Lower lobe of right lung (tissue), 2 donors: ENCODE measurements at regions not wholly inside any gene's neighbourhood (a gene's known extent, or its start where the extent isn't known, plus 50 kb on each side); places are given as distances from the start of the nearest gene placed in this dataset.

Experiments used
- ATAC-seq, 2 donors: fragments of 200-7000 bp; cut with Tn5 transposase; one replicate each; pipeline ENCODE4 v1.9.1; 2020 to 2022; ENCODE audit warnings: mild to moderate bottlenecking in 2 of 2, moderate library complexity in 2 of 2
- DNase-seq: peaks from one replicate; pipeline ENCODE4 v3.0.0-alpha.2; 2020
- H3K27ac ChIP-seq: fragments of 200-600 bp; one replicate; pipeline ENCODE4 v1.8.0; 2022
- H3K27me3 ChIP-seq: fragments of 200-600 bp; one replicate; pipeline ENCODE4 v1.8.0; 2022; ENCODE audit warnings: low read depth
- H3K36me3 ChIP-seq: fragments of 200-600 bp; one replicate; pipeline ENCODE4 v1.8.0; 2022; ENCODE audit warnings: mild to moderate bottlenecking
- H3K4me1 ChIP-seq: fragments of 200-600 bp; one replicate; pipeline ENCODE4 v1.8.0; 2022
- H3K4me3 ChIP-seq: fragments of 200-600 bp; one replicate; pipeline ENCODE4 v1.8.0; 2022; ENCODE audit warnings: mild to moderate bottlenecking
- H3K9me3 ChIP-seq: fragments of 200-600 bp; one replicate; pipeline ENCODE4 v1.8.0; 2022
- intact Hi-C: fragments of 100-400 bp; cut with DNase I; formaldehyde crosslinking; loops from one replicate; pipeline ENCODE4 v1.11.0; 2022
- TF ChIP-seq, protein P1 (sequence below): fragments of 200-600 bp; IDR thresholded peaks from one replicate; pipeline ENCODE4 v1.8.0; 2022; ENCODE audit warnings: antibody characterized with exemption, mild to moderate bottlenecking
- donor health status: DM: no; HTN: yes; CAD: no; lungs with severe emphysema.

DNA sequence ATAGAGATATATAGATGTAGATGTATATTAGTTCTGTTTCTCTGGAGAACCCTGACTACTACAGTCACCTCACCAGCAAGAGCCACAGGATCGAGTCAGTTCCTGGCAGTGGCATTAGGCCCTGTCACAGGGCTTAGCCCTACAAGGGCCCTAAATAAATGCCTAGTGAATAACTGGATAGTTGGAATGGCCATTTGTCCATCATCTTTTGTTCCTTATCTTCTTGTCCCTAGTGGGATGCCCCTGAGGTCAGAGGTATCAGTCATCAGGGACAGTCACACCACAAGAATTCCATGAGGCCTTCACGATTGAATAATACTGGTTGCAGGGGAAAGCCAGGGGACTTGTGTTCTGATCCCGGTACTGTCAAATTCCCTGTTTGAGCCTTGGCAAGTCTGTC, 204.9 kb upstream of the PPP2R3A start:
- H3K4me3 ChIP-seq: no peak overlapping the region
- intact Hi-C loops: no loop called here
- H3K4me1 ChIP-seq: no peaks in the 10 kb centered on the region
- DNase-seq (no peak), ATAC-seq (no peak)
- no peaks in the 10 kb centered on the region for H3K27me3 ChIP-seq
- H3K9me3 ChIP-seq: no peaks in the 10 kb centered on the region
- no peak overlapping the region for H3K27ac ChIP-seq
- no peaks in the 10 kb centered on the region for H3K36me3 ChIP-seq
- TF ChIP-seq, protein P1, sequence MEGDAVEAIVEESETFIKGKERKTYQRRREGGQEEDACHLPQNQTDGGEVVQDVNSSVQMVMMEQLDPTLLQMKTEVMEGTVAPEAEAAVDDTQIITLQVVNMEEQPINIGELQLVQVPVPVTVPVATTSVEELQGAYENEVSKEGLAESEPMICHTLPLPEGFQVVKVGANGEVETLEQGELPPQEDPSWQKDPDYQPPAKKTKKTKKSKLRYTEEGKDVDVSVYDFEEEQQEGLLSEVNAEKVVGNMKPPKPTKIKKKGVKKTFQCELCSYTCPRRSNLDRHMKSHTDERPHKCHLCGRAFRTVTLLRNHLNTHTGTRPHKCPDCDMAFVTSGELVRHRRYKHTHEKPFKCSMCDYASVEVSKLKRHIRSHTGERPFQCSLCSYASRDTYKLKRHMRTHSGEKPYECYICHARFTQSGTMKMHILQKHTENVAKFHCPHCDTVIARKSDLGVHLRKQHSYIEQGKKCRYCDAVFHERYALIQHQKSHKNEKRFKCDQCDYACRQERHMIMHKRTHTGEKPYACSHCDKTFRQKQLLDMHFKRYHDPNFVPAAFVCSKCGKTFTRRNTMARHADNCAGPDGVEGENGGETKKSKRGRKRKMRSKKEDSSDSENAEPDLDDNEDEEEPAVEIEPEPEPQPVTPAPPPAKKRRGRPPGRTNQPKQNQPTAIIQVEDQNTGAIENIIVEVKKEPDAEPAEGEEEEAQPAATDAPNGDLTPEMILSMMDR: no peak

- TF ChIP-seq, protein P1: no peak
- Histone ChIP-seq H3K27me3 (no peaks in the 10 kb centered on the region), H3K27ac (no peak overlapping the region), H3K4me1 (no peaks in the 10 kb centered on the region), H3K9me3 (no peaks in the 10 kb centered on the region), H3K36me3 (no peaks in the 10 kb centered on the region), H3K4me3 (no peak overlapping the region)
- DNase-seq (no peak), ATAC-seq (no peak)
- intact Hi-C loops: no loop called here
Observed at GRCh38 chr3:135762188-135762856, 203.2 kb upstream of the PPP2R3A start.

GRCh38 chr3:135766115-135766514, 199.4 kb upstream of the PPP2R3A start:
- Histone ChIP-seq H3K36me3 (no peaks in the 10 kb centered on the region), H3K27me3 (no peaks in the 10 kb centered on the region), H3K4me3 (no peak overlapping the region), H3K9me3 (no peaks in the 10 kb centered on the region), H3K27ac (no peak overlapping the region), H3K4me1 (no peaks in the 10 kb centered on the region)
- ATAC-seq (no peak), DNase-seq (no peak)
- intact Hi-C loops: no loop called here
- TF ChIP-seq, protein P1: no peak

GRCh38 chr3:135771760-135772159, 193.8 kb upstream of the PPP2R3A start:
- ATAC-seq: no peak
- intact Hi-C loops: no loop called here
- Histone ChIP-seq H3K27me3 (no peaks in the 10 kb centered on the region), H3K4me3 (no peak overlapping the region), H3K4me1 (no peaks in the 10 kb centered on the region), H3K36me3 (no peaks in the 10 kb centered on the region), H3K27ac (no peak overlapping the region), H3K9me3 (no peaks in the 10 kb centered on the region)
- TF ChIP-seq, protein P1: no peak
- no peak for DNase-seq

DNA sequence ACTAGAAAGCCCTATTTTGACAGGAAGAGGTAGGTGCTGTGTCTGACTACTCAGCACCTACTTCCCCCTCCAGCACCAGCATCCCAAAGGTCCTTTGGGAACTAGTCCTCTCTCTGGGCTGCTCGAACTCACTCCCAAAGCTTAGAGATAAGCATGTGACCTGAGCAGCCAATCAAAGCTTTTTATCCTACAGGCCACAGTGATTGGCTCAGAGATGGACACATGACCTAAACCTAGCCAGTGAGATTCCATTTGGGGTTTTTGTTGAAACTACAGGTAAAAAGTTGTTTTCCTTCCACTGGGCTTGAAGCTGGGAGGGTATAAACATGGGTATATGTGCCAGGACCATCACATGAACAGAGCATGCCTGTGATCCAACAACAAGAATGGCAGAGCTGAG, 186.5 kb upstream of the PPP2R3A start:
- TF ChIP-seq, protein P1: no peak
- intact Hi-C loops: no loop called here
- DNase-seq (no peak), ATAC-seq (no peak)
- Histone ChIP-seq H3K4me1 (no peaks in the 10 kb centered on the region), H3K27ac (no peak overlapping the region), H3K4me3 (no peak overlapping the region), H3K9me3 (no peaks in the 10 kb centered on the region), H3K27me3 (no peaks in the 10 kb centered on the region), H3K36me3 (no peaks in the 10 kb centered on the region)
